ENCODE measurements at regions not wholly inside any gene's neighbourhood (a gene's known extent, or its start where the extent isn't known, plus 50 kb on each side); places are given as distances from the start of the nearest gene placed in this dataset.

DNA sequence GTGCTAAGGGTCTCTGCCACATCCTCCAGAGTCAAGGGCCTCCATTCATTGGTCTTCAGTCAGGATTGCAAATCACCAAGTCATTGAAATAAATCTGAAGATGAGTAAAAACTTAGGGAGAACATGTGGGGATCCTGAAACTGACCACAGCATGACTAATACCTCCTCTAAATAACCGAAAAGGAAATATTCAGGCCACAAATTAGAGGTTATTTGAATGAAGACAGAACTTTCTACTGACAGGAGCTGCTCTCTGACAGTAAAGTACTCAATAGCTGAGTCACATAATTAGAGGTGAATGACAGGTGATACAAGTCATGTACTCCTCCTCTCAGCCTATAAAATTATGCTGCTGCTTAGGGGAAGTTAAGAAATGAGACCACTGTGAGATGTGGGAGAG lies 240.2 kb upstream of the F9 start:
- H3K27me3 ChIP-seq (ENCODE audit: insufficient read depth, poor library complexity, severe bottlenecking) = no peaks in the 10 kb centered on the region
- no peak overlapping the region for H3K4me3 ChIP-seq (ENCODE audit: severe bottlenecking)
- H3K27ac ChIP-seq (ENCODE audit: poor library complexity, severe bottlenecking) = no peak overlapping the region
- no peak for DNase-seq (ENCODE audit: low spot score)
- no peak; the same call in 1 of the 3 replicates for ATAC-seq (ENCODE audit: low read depth)
- no peaks in the 10 kb centered on the region for H3K4me1 ChIP-seq (ENCODE audit: insufficient read depth, poor library complexity, severe bottlenecking)
- TF ChIP-seq CTCF (IDR thresholded peaks at IDR 0.05; ENCODE audit: poor library complexity, severe bottlenecking) = no peak
- no peaks in the 10 kb centered on the region for H3K36me3 ChIP-seq (ENCODE audit: low read depth)
- no peaks in the 10 kb centered on the region for H3K9me3 ChIP-seq (ENCODE audit: severe bottlenecking)

DNA sequence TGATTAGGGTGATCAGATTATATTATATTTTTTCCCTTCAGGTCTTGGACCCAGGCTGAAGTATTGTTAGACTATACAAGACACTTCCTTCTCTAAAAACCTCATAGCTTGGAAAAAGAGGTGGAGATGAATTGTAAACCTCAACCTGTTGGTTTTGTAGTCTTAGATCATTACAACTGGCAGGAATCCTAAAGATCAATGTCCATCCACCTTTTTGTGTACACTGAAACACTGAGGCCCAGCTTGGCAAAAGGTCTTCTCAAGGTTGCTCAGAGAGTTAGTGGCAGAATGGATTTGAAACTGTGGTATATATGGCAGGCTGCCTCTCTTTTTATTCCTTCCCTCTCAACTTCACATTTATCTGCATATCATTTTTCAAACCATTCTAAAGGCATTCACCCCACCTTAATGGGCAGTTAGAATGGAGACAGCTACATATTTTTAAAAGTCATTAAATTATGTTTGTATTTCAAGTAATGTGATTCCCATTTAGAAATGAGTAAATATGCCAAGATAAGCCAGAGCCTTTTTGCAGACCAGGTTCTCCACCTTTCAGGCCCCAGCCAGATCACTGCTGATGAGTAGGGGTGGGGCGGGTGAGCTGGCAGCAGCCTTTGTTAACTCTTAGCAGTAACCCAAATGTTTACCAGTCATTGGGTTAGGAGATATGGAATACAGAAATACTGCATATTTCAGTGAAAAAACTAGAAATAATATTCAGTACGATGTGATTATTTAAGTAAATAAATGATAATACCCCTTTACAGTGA lies 243.2 kb upstream of the F9 start:
- Histone ChIP-seq H3K27ac (ENCODE audit: poor library complexity, severe bottlenecking) (no peak overlapping the region), H3K4me3 (ENCODE audit: severe bottlenecking) (no peak overlapping the region), H3K9me3 (ENCODE audit: severe bottlenecking) (no peaks in the 10 kb centered on the region), H3K4me1 (ENCODE audit: insufficient read depth, poor library complexity, severe bottlenecking) (no peaks in the 10 kb centered on the region), H3K27me3 (ENCODE audit: insufficient read depth, poor library complexity, severe bottlenecking) (no peaks in the 10 kb centered on the region), H3K36me3 (ENCODE audit: low read depth) (no peaks in the 10 kb centered on the region)
- DNase-seq (ENCODE audit: low spot score) = no peak
- TF ChIP-seq CTCF (IDR thresholded peaks at IDR 0.05; ENCODE audit: poor library complexity, severe bottlenecking) = no peak
- no peak for ATAC-seq (ENCODE audit: low read depth)

- Histone ChIP-seq H3K4me3 (ENCODE audit: severe bottlenecking) (no peak overlapping the region), H3K27ac (ENCODE audit: poor library complexity, severe bottlenecking) (no peak overlapping the region), H3K4me1 (ENCODE audit: insufficient read depth, poor library complexity, severe bottlenecking) (no peaks in the 10 kb centered on the region), H3K36me3 (ENCODE audit: low read depth) (no peaks in the 10 kb centered on the region), H3K9me3 (ENCODE audit: severe bottlenecking) (no peaks in the 10 kb centered on the region), H3K27me3 (ENCODE audit: insufficient read depth, poor library complexity, severe bottlenecking) (no peaks in the 10 kb centered on the region)
- TF ChIP-seq CTCF (IDR thresholded peaks at IDR 0.05; ENCODE audit: poor library complexity, severe bottlenecking) = no peak
- no peak for DNase-seq (ENCODE audit: low spot score)
- ATAC-seq (ENCODE audit: low read depth) = no peak
Measured at GRCh38 chrX:139286342-139286741, 244.2 kb upstream of the F9 start.

DNA sequence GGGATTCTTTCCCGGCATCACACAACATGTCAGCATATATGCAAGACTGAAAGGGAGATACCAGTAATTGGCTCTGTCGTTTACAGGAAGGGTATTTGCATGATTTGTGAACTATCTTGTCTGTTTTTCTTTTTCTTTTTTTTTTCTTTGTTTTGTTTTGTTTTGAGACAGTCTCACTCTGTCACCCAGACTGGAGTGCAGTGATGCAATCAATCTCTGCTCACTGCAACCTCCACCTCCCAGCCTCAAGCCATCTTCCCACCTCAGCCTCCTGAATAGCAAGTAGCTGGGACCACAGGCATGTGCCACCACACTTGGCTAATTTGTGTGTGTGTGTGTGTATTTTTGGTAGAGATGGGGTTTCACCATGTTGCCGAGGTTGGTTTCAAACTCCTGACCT lies 262.7 kb upstream of the F9 start:
- DNase-seq (ENCODE audit: low spot score) = no peak
- Histone ChIP-seq H3K4me1 (ENCODE audit: insufficient read depth, poor library complexity, severe bottlenecking) (no peaks in the 10 kb centered on the region), H3K36me3 (ENCODE audit: low read depth) (no peaks in the 10 kb centered on the region), H3K9me3 (ENCODE audit: severe bottlenecking) (no peaks in the 10 kb centered on the region), H3K27ac (ENCODE audit: poor library complexity, severe bottlenecking) (no peak overlapping the region), H3K27me3 (ENCODE audit: insufficient read depth, poor library complexity, severe bottlenecking) (no peaks in the 10 kb centered on the region), H3K4me3 (ENCODE audit: severe bottlenecking) (no peak overlapping the region)
- ATAC-seq (ENCODE audit: low read depth) = no peak
- no peak for TF ChIP-seq CTCF (IDR thresholded peaks at IDR 0.05; ENCODE audit: poor library complexity, severe bottlenecking)

GRCh38 chrX:139246295-139246694 lies 284.2 kb upstream of the F9 start:
- ATAC-seq (ENCODE audit: low read depth) = peak; percentile 52; the same call in 1 of the 3 replicates
- no peak for TF ChIP-seq CTCF (IDR thresholded peaks at IDR 0.05; ENCODE audit: poor library complexity, severe bottlenecking)
- Histone ChIP-seq H3K36me3 (ENCODE audit: low read depth) (no peaks in the 10 kb centered on the region), H3K9me3 (ENCODE audit: severe bottlenecking) (no peaks in the 10 kb centered on the region), H3K27me3 (ENCODE audit: insufficient read depth, poor library complexity, severe bottlenecking) (no peaks in the 10 kb centered on the region), H3K4me3 (ENCODE audit: severe bottlenecking) (no peak overlapping the region), H3K27ac (ENCODE audit: poor library complexity, severe bottlenecking) (no peak overlapping the region), H3K4me1 (ENCODE audit: insufficient read depth, poor library complexity, severe bottlenecking) (no peaks in the 10 kb centered on the region)
- no peak for DNase-seq (ENCODE audit: low spot score)

Data from RWPE2 (cell line).